CD14-positive monocyte (primary cell): ENCODE measurements at regions not wholly inside any gene's neighbourhood (a gene's known extent, or its start where the extent isn't known, plus 50 kb on each side); places are given as distances from the start of the nearest gene placed in this dataset.

Experiments used
- DNase-seq, 3 donors: peaks; one replicate each; pipeline ENCODE4 v3.0.0-alpha.2; 2011 to 2022
- H2AFZ ChIP-seq: 2 replicates; pipeline ENCODE4 v1.6.0; 2012; ENCODE audit warnings: mild to moderate bottlenecking, low read depth, low read length, inconsistent platforms; ENCODE audit not compliant: insufficient read depth, poor library complexity, severe bottlenecking
- H3K27ac ChIP-seq, 2 donors: 1 replicate in 1 of 2; 2 replicates in 1 of 2; pipeline ENCODE4 v1.5.1; 2012 to 2013; ENCODE audit warnings: low read length in 2 of 2, control low read depth in 1 of 2, inconsistent platforms in 1 of 2, low read depth in 1 of 2, mild to moderate bottlenecking in 1 of 2
- H3K27me3 ChIP-seq, 2 donors: one replicate each; pipeline versions ENCODE4 v1.6.0 to v1.6.1; 2011 to 2013; ENCODE audit warnings: low read length in 2 of 2; ENCODE audit not compliant: control insufficient read depth in 2 of 2, insufficient read depth in 2 of 2
- H3K36me3 ChIP-seq, 2 donors: replicated peaks in 1 of 2; 1 replicate in 1 of 2; 2 replicates in 1 of 2; pipeline versions ENCODE4 v1.5.1 to v1.6.1; 2012 to 2013; ENCODE audit warnings: low read length in 2 of 2, control low read depth in 1 of 2, inconsistent platforms in 1 of 2, mild to moderate bottlenecking in 1 of 2; ENCODE audit not compliant: insufficient read depth in 2 of 2, control insufficient read depth in 1 of 2
- H3K4me1 ChIP-seq, 2 donors: 1 replicate in 1 of 2; 2 replicates in 1 of 2; pipeline versions ENCODE4 v1.5.1 to v1.6.1; 2012 to 2013; ENCODE audit warnings: low read length in 2 of 2, control low read depth in 1 of 2, inconsistent platforms in 1 of 2, mild to moderate bottlenecking in 1 of 2, moderate library complexity in 1 of 2; ENCODE audit not compliant: insufficient read depth in 2 of 2, control insufficient read depth in 1 of 2
- H3K4me2 ChIP-seq: replicated peaks from 2 replicates; pipeline ENCODE3; 2012; ENCODE audit warnings: low read length, moderate library complexity, mild to moderate bottlenecking; ENCODE audit not compliant: poor library complexity, severe bottlenecking; ENCODE audit errors: extremely low read depth
- H3K4me3 ChIP-seq, 3 experiments: fragments of 200-600 bp in 1 of 3; sonication (generic) in 1 of 3; replicated peaks in 1 of 3; 1 replicate in 2 of 3; 2 replicates in 1 of 3; pipeline ENCODE4 v1.5.1; 2011 to 2013; ENCODE audit warnings: low read length in 3 of 3, mild to moderate bottlenecking in 3 of 3, control low read depth in 2 of 3, low read depth in 2 of 3, inconsistent platforms in 1 of 3, moderate library complexity in 1 of 3
- H3K79me2 ChIP-seq: 2 replicates; pipeline ENCODE4 v1.6.0; 2012; ENCODE audit warnings: mild to moderate bottlenecking, control low read depth, inconsistent platforms, low read length, moderate library complexity; ENCODE audit not compliant: insufficient read depth
- H3K9ac ChIP-seq: 2 replicates; pipeline ENCODE4 v1.6.0; 2017; ENCODE audit warnings: low read length, mild to moderate bottlenecking; ENCODE audit not compliant: insufficient read depth, poor library complexity, severe bottlenecking
- H3K9me3 ChIP-seq, 2 donors: replicated peaks in 1 of 2; 1 replicate in 1 of 2; 2 replicates in 1 of 2; pipeline versions ENCODE4 v1.5.1 to v1.6.1; 2012 to 2013; ENCODE audit warnings: low read length in 2 of 2, control low read depth in 1 of 2; ENCODE audit not compliant: control insufficient read depth in 1 of 2, insufficient read depth in 1 of 2
- H4K20me1 ChIP-seq: 2 replicates; pipeline ENCODE4 v1.6.0; 2012; ENCODE audit warnings: mild to moderate bottlenecking, low read length, control low read depth, moderate library complexity; ENCODE audit not compliant: insufficient read depth
- H3K27ac Mint-ChIP-seq, 7 donors: one replicate each; pipeline ENCODE4 v1.8.0; 2020; ENCODE audit warnings: mild to moderate bottlenecking in 7 of 7, mixed read lengths in 7 of 7, moderate library complexity in 6 of 7, inconsistent platforms in 2 of 7
- H3K27me3 Mint-ChIP-seq, 3 donors: one replicate each; pipeline ENCODE4 v1.8.0; 2021 to 2022; ENCODE audit warnings: low read depth in 3 of 3, mild to moderate bottlenecking in 3 of 3, mixed read lengths in 3 of 3, moderate library complexity in 3 of 3, inconsistent platforms in 1 of 3
- H3K36me3 Mint-ChIP-seq, 2 donors: one replicate each; pipeline ENCODE4 v1.8.0; 2020; ENCODE audit warnings: mixed read lengths in 2 of 2, inconsistent platforms in 1 of 2, mild to moderate bottlenecking in 1 of 2
- H3K4me1 Mint-ChIP-seq: one replicate; pipeline ENCODE4 v1.8.0; 2020; ENCODE audit warnings: mild to moderate bottlenecking, mixed read lengths
- H3K4me3 Mint-ChIP-seq, 2 donors: one replicate each; pipeline ENCODE4 v1.8.0; 2020; ENCODE audit warnings: mild to moderate bottlenecking in 2 of 2, mixed read lengths in 2 of 2, moderate library complexity in 1 of 2
- H3K9me3 Mint-ChIP-seq, 7 donors: one replicate each; pipeline ENCODE4 v1.8.0; 2020 to 2022; ENCODE audit warnings: mixed read lengths in 7 of 7, mild to moderate bottlenecking in 6 of 7, moderate library complexity in 6 of 7, inconsistent platforms in 2 of 7
- WGBS: methylation state at CpG from one replicate; pipeline ENCODE4 v1.1.5; 2013; ENCODE audit warnings: missing lambda C conversion rate; ENCODE audit not compliant: insufficient coverage; 5-methylcytosine and 5-hydroxymethylcytosine counted together
- intact Hi-C, 2 donors: fragments of 100-400 bp; cut with micrococcal nuclease; formaldehyde crosslinking; loops; one replicate each; pipeline versions ENCODE4 v1.15.0 to v1.15.1; 2023
- TF ChIP-seq, protein P1 (sequence below): fragments of 200-600 bp; IDR thresholded peaks from one replicate; pipeline ENCODE4 v1.8.0; 2022; ENCODE audit warnings: antibody characterized with exemption, mild to moderate bottlenecking

DNA sequence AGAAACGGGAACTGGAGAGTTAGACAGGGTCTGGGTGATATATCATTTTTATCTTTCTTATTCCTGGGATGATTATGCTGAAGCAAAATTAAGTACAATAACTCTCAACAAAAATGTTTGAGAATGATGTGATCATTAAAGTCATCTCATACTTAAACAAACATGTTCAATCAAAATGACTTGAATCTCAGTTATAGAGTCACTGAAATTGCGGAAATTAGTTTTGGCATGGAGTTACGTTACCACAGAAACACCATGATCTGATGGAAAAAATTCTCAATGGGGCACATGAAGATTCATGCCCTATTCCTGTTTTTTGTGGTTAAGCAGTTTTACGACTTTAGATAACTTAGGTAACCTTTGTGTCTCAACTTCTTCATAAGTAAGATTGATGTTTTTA is 757.7 kb downstream of the EPHA4 start:
- peaks cover 2 to 6% (median 4%) of the 10 kb centered on the region in 7 donors for H3K9me3 Mint-ChIP-seq
- no peaks in the 10 kb centered on the region for H3K4me1 Mint-ChIP-seq
- H3K9ac ChIP-seq: no peak overlapping the region
- intact Hi-C loops: no loop called here
- H3K27ac ChIP-seq: no peak overlapping the region
- H3K27me3 ChIP-seq: no peaks in the 10 kb centered on the region
- H3K27me3 Mint-ChIP-seq: no peaks in the 10 kb centered on the region
- no peak overlapping the region for H3K4me3 ChIP-seq
- H3K36me3 Mint-ChIP-seq: no peaks in the 10 kb centered on the region
- no peaks in the 10 kb centered on the region for H3K36me3 ChIP-seq
- no peak for DNase-seq
- H3K4me2 ChIP-seq: no peak overlapping the region
- H3K9me3 ChIP-seq: peaks cover 0 to 8% of the 10 kb centered on the region in 2 donors
- no peak overlapping the region for H3K4me3 Mint-ChIP-seq
- TF ChIP-seq, protein P1, sequence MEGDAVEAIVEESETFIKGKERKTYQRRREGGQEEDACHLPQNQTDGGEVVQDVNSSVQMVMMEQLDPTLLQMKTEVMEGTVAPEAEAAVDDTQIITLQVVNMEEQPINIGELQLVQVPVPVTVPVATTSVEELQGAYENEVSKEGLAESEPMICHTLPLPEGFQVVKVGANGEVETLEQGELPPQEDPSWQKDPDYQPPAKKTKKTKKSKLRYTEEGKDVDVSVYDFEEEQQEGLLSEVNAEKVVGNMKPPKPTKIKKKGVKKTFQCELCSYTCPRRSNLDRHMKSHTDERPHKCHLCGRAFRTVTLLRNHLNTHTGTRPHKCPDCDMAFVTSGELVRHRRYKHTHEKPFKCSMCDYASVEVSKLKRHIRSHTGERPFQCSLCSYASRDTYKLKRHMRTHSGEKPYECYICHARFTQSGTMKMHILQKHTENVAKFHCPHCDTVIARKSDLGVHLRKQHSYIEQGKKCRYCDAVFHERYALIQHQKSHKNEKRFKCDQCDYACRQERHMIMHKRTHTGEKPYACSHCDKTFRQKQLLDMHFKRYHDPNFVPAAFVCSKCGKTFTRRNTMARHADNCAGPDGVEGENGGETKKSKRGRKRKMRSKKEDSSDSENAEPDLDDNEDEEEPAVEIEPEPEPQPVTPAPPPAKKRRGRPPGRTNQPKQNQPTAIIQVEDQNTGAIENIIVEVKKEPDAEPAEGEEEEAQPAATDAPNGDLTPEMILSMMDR: no peak
- H3K79me2 ChIP-seq: no peaks in the 10 kb centered on the region
- no peaks in the 10 kb centered on the region for H3K4me1 ChIP-seq
- no peaks in the 10 kb centered on the region for H4K20me1 ChIP-seq
- no peak overlapping the region for H3K27ac Mint-ChIP-seq
- no CpG with 5 or more reads among the region's 4 CpGs for WGBS
- H2AFZ ChIP-seq: no peak overlapping the region

DNA sequence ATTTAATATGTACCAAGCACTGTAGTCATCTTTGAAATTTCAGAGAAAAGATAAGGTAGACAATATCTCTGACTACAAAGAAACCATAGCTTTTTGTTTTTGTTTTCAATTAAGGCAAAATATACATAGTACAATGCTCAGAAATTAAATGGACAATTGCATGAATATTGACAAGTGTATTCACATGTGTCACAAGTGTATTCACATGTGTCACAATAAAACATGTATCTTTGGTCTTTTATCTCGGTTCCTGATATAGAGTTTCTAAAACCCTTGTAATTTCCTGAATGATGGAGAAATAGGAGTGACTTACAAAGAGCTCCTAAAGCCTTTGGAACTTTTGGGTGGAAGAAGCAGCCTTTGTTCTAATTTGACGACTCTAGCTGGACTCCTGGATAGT is 756.4 kb downstream of the EPHA4 start:
- TF ChIP-seq, protein P1: no peak
- Histone ChIP-seq H3K27me3 (no peaks in the 10 kb centered on the region), H3K4me1 (no peaks in the 10 kb centered on the region), H3K4me3 (no peak overlapping the region), H3K36me3 (no peaks in the 10 kb centered on the region), H2AFZ (no peak overlapping the region), H3K9me3 (peaks cover 0 to 8% of the 10 kb centered on the region in 2 donors), H3K27ac (no peak overlapping the region), H4K20me1 (no peaks in the 10 kb centered on the region), H3K4me2 (no peak overlapping the region), H3K9ac (no peak overlapping the region), H3K79me2 (no peaks in the 10 kb centered on the region)
- Mint-ChIP-seq H3K36me3 (no peaks in the 10 kb centered on the region), H3K27ac (no peak overlapping the region), H3K9me3 (peaks cover 2 to 8% (median 4%) of the 10 kb centered on the region in 7 donors), H3K27me3 (no peaks in the 10 kb centered on the region), H3K4me3 (no peak overlapping the region), H3K4me1 (no peaks in the 10 kb centered on the region)
- no peak for DNase-seq
- no CpG with 5 or more reads among the region's 2 CpGs for WGBS
- intact Hi-C loops: no loop called here
